ENCODE measurements at regions not wholly inside any gene's neighbourhood (a gene's known extent, or its start where the extent isn't known, plus 50 kb on each side); places are given as distances from the start of the nearest gene placed in this dataset.

- Histone ChIP-seq H3K4me3 (ENCODE audit: low read depth, low read length) (no peak overlapping the region), H3K36me3 (replicated peaks) (no peaks in the 10 kb centered on the region), H3K27ac (no peak overlapping the region), H3K27me3 (replicated peaks) (peaks cover 28% of the 10 kb centered on the region)
- in situ Hi-C loops (cut with HindIII; ENCODE audit: low pct_ligation_motif_present, low sequenced_read_pairs) = no loop called here
- TF ChIP-seq CTCF (IDR thresholded peaks at IDR 0.05; ENCODE audit: low read depth, low read length, missing control alignments) = no peak
- no peak for DNase-seq
Measured at GRCh38 chr11:19539861-19540260, 172.8 kb upstream of the NAV2 start.

GRCh38 chr11:19537803-19538453, 174.7 kb upstream of the NAV2 start:
- TF ChIP-seq CTCF (IDR thresholded peaks at IDR 0.05; ENCODE audit: low read depth, low read length, missing control alignments) = no peak
- no peak for DNase-seq
- Histone ChIP-seq H3K4me3 (ENCODE audit: low read depth, low read length) (no peak overlapping the region), H3K27me3 (replicated peaks) (peaks cover 9% of the 10 kb centered on the region), H3K36me3 (replicated peaks) (no peaks in the 10 kb centered on the region), H3K27ac (no peak overlapping the region)
- in situ Hi-C loops (cut with HindIII; ENCODE audit: low pct_ligation_motif_present, low sequenced_read_pairs) = no loop called here

GRCh38 chr11:19536131-19536530, 176.5 kb upstream of the NAV2 start:
- Histone ChIP-seq H3K36me3 (replicated peaks) (no peaks in the 10 kb centered on the region), H3K27me3 (replicated peaks) (peaks cover 14% of the 10 kb centered on the region), H3K27ac (no peak overlapping the region), H3K4me3 (ENCODE audit: low read depth, low read length) (no peak overlapping the region)
- no peak for TF ChIP-seq CTCF (IDR thresholded peaks at IDR 0.05; ENCODE audit: low read depth, low read length, missing control alignments)
- DNase-seq = no peak
- in situ Hi-C loops (cut with HindIII; ENCODE audit: low pct_ligation_motif_present, low sequenced_read_pairs) = no loop called here

- DNase-seq = no peak
- Histone ChIP-seq H3K27ac (no peak overlapping the region), H3K27me3 (replicated peaks) (peaks cover 8% of the 10 kb centered on the region), H3K36me3 (replicated peaks) (no peaks in the 10 kb centered on the region), H3K4me3 (ENCODE audit: low read depth, low read length) (no peak overlapping the region)
- no peak for TF ChIP-seq CTCF (IDR thresholded peaks at IDR 0.05; ENCODE audit: low read depth, low read length, missing control alignments)
- in situ Hi-C loops (cut with HindIII; ENCODE audit: low pct_ligation_motif_present, low sequenced_read_pairs) = no loop called here
Measured at GRCh38 chr11:19530505-19530904, 182.1 kb upstream of the NAV2 start.

- no peak for DNase-seq
- in situ Hi-C loops (cut with HindIII; ENCODE audit: low pct_ligation_motif_present, low sequenced_read_pairs) = no loop called here
- Histone ChIP-seq H3K4me3 (ENCODE audit: low read depth, low read length) (no peak overlapping the region), H3K36me3 (replicated peaks) (no peaks in the 10 kb centered on the region), H3K27me3 (replicated peaks) (peaks cover 3% of the 10 kb centered on the region), H3K27ac (no peak overlapping the region)
- no peak for TF ChIP-seq CTCF (IDR thresholded peaks at IDR 0.05; ENCODE audit: low read depth, low read length, missing control alignments)
Measured at GRCh38 chr11:19526119-19526518, 186.5 kb upstream of the NAV2 start.

GRCh38 chr11:19525714-19526113, 186.9 kb upstream of the NAV2 start:
- no peak for TF ChIP-seq CTCF (IDR thresholded peaks at IDR 0.05; ENCODE audit: low read depth, low read length, missing control alignments)

More at GRCh38 chr11:19525714-19526113, 186.9 kb upstream of the NAV2 start:
- DNase-seq = no peak
- Histone ChIP-seq H3K27ac (no peak overlapping the region), H3K4me3 (ENCODE audit: low read depth, low read length) (no peak overlapping the region), H3K27me3 (replicated peaks) (peaks cover 3% of the 10 kb centered on the region), H3K36me3 (replicated peaks) (no peaks in the 10 kb centered on the region)
- in situ Hi-C loops (cut with HindIII; ENCODE audit: low pct_ligation_motif_present, low sequenced_read_pairs) = no loop called here

All from brain microvascular endothelial cell (primary cell).